ENCODE measurements at regions not wholly inside any gene's neighbourhood (a gene's known extent, or its start where the extent isn't known, plus 50 kb on each side); places are given as distances from the start of the nearest gene placed in this dataset.

DNA sequence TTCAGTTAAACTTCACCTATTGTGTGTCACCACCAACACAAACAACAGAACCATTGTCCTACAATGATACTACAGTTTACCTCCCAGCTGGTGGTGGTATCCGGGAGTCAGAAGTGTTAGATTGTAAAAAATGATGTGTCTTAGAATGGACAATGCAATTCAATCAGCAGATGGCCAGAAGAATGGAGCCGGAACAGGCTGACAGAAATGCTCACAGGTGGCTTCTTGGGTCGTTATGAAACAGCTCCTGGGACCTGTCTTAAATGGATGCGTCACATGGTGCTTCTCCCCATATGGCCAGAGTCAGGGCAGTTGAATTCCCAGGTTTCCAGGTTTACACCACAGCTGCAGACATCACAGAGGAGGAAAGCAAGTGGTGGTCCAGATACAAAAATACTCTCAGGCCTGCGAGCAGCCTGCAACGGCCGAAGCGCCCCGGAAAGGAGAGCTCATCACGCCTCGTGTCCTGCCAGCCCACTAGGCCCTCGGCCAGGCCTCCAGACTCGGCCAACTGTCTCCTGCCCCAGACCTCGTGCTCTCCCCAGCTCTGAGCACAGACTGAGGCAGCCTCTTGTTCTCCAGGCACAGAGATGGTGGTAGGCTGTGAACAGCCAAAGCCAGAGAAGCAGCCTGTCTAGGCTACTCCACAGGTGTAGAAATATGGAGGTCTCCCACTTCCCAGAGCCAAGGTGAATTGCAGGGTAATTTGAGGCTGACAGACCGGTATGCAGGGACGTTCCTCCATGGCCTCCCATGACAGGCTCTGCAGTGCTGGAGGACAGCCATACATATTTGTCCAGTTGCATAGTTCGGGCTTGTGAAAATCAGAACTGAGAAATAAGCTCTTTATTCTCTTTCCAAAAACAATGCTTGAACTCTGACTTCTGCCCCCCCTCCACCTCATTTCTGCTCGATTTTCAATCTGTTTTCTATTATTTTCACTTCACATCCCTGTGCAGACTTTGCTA, 98.5 kb upstream of the SPATA31C2 start:
- CTCF ChIA-PET, result no interaction called here
- no peaks in the 10 kb centered on the region for H3K4me1 ChIP-seq
- H3K36me3 Mint-ChIP-seq (ENCODE audit: insufficient read depth, unreplicated experiment), result no peaks in the 10 kb centered on the region
- BruUV-seq (replicated peaks), result no TSS peak
- peaks cover 7% of the 10 kb centered on the region for H3K9me3 Mint-ChIP-seq (ENCODE audit: unreplicated experiment)
- no peaks in the 10 kb centered on the region for H3K27me3 Mint-ChIP-seq (ENCODE audit: insufficient read depth, unreplicated experiment)
- POLR2A ChIA-PET, result no interaction called here
- H3K36me3 ChIP-seq (ENCODE audit: control insufficient read depth, insufficient read depth, low read length), result no peaks in the 10 kb centered on the region
- TF ChIP-seq, protein P1, sequence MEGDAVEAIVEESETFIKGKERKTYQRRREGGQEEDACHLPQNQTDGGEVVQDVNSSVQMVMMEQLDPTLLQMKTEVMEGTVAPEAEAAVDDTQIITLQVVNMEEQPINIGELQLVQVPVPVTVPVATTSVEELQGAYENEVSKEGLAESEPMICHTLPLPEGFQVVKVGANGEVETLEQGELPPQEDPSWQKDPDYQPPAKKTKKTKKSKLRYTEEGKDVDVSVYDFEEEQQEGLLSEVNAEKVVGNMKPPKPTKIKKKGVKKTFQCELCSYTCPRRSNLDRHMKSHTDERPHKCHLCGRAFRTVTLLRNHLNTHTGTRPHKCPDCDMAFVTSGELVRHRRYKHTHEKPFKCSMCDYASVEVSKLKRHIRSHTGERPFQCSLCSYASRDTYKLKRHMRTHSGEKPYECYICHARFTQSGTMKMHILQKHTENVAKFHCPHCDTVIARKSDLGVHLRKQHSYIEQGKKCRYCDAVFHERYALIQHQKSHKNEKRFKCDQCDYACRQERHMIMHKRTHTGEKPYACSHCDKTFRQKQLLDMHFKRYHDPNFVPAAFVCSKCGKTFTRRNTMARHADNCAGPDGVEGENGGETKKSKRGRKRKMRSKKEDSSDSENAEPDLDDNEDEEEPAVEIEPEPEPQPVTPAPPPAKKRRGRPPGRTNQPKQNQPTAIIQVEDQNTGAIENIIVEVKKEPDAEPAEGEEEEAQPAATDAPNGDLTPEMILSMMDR (IDR thresholded peaks at IDR 0.05; ENCODE audit: insufficient read depth in 1 of 2, low read depth in 1 of 2, low read length in 1 of 2, severe bottlenecking in 1 of 2, unreplicated experiment in 1 of 2), result no peak
- H3K9me3 ChIP-seq, result no peaks in the 10 kb centered on the region
- no peaks in the 10 kb centered on the region for H3K27me3 ChIP-seq (replicated peaks; ENCODE audit: control insufficient read depth, insufficient read depth, low read length)
- H3K27ac Mint-ChIP-seq (ENCODE audit: unreplicated experiment), result no peak overlapping the region
- no peak overlapping the region for H3K4me3 Mint-ChIP-seq (ENCODE audit: unreplicated experiment)
- no peaks in the 10 kb centered on the region for H3K4me1 Mint-ChIP-seq (ENCODE audit: low read depth, unreplicated experiment)
- intact Hi-C loops (cut with micrococcal nuclease; ENCODE audit: unreplicated experiment), result no loop called here
- DNase-seq, result no peak
- H3K4me3 ChIP-seq (ENCODE audit: low read depth, low read length), result no peak overlapping the region

DNA sequence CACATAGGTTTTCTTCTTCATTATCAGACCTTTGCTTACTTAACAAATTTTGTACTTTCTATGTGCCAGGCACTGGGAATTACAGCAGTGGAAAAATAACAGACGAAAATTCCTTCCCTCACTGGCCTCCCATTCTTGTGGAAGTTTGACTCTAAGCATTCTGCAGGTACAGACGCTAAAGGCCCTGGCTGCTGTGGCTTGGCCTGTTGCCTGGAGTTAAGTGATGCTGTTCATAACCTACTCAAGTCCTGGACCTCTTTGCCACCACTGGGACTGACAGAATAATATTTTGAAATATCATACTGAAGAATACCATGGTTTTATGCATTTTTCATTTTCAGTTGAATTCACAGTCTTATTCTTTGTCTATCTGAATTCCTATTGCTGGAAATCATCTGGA, 97.3 kb upstream of the SPATA31C2 start:
- CTCF ChIA-PET, result no interaction called here
- POLR2A ChIA-PET, result no interaction called here
- no peaks in the 10 kb centered on the region for H3K4me1 Mint-ChIP-seq (ENCODE audit: low read depth, unreplicated experiment)

DNA sequence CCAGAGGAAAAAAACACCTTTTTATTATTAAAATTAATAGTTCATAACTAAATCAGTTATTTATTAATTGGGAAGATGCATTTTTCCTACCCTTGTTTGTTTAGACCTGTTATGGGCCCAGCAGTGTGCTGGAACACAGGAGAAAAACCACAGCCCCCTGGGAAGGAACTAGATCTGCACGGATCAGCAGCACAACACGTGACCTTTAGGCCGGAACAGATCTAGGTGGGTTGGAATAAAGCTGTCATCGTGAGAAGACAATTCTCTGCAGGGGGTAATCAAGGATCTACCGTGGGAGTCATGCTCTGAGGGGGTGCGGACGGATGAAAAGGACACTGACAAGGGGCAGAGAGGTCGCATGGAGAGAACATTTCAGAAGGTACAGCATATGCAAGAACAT, 95.8 kb upstream of the SPATA31C2 start:
- TF ChIP-seq, protein P1 (IDR thresholded peaks at IDR 0.05; ENCODE audit: insufficient read depth in 1 of 2, low read depth in 1 of 2, low read length in 1 of 2, severe bottlenecking in 1 of 2, unreplicated experiment in 1 of 2), result no peak
- Histone ChIP-seq H3K4me1 (no peaks in the 10 kb centered on the region), H3K27me3 (replicated peaks; ENCODE audit: control insufficient read depth, insufficient read depth, low read length) (no peaks in the 10 kb centered on the region), H3K4me3 (ENCODE audit: low read depth, low read length) (no peak overlapping the region), H3K9me3 (no peaks in the 10 kb centered on the region), H3K36me3 (ENCODE audit: control insufficient read depth, insufficient read depth, low read length) (no peaks in the 10 kb centered on the region)
- intact Hi-C loops (cut with micrococcal nuclease; ENCODE audit: unreplicated experiment), result no loop called here
- no TSS peak for BruUV-seq (replicated peaks)
- Mint-ChIP-seq H3K9me3 (ENCODE audit: unreplicated experiment) (no peaks in the 10 kb centered on the region), H3K4me1 (ENCODE audit: low read depth, unreplicated experiment) (no peaks in the 10 kb centered on the region), H3K36me3 (ENCODE audit: insufficient read depth, unreplicated experiment) (no peaks in the 10 kb centered on the region), H3K27ac (ENCODE audit: unreplicated experiment) (no peak overlapping the region), H3K27me3 (ENCODE audit: insufficient read depth, unreplicated experiment) (no peaks in the 10 kb centered on the region), H3K4me3 (ENCODE audit: unreplicated experiment) (no peak overlapping the region)
- ChIA-PET POLR2A (no interaction called here), CTCF (no interaction called here)
- DNase-seq, result no peak

More for the DNA sequence above, 97.3 kb upstream of the SPATA31C2 start:
- Mint-ChIP-seq H3K4me3 (ENCODE audit: unreplicated experiment) (no peak overlapping the region), H3K36me3 (ENCODE audit: insufficient read depth, unreplicated experiment) (no peaks in the 10 kb centered on the region), H3K27ac (ENCODE audit: unreplicated experiment) (no peak overlapping the region), H3K27me3 (ENCODE audit: insufficient read depth, unreplicated experiment) (no peaks in the 10 kb centered on the region), H3K9me3 (ENCODE audit: unreplicated experiment) (no peaks in the 10 kb centered on the region)
- no peak for DNase-seq
- H3K36me3 ChIP-seq (ENCODE audit: control insufficient read depth, insufficient read depth, low read length), result no peaks in the 10 kb centered on the region
- intact Hi-C loops (cut with micrococcal nuclease; ENCODE audit: unreplicated experiment), result no loop called here
- TF ChIP-seq, protein P1 (IDR thresholded peaks at IDR 0.05; ENCODE audit: insufficient read depth in 1 of 2, low read depth in 1 of 2, low read length in 1 of 2, severe bottlenecking in 1 of 2, unreplicated experiment in 1 of 2), result no peak
- H3K9me3 ChIP-seq, result no peaks in the 10 kb centered on the region
- H3K4me1 ChIP-seq, result no peaks in the 10 kb centered on the region
- H3K27me3 ChIP-seq (replicated peaks; ENCODE audit: control insufficient read depth, insufficient read depth, low read length), result no peaks in the 10 kb centered on the region
- BruUV-seq (replicated peaks), result no TSS peak
- no peak overlapping the region for H3K4me3 ChIP-seq (ENCODE audit: low read depth, low read length)
